A549 (cell line): ENCODE measurements at regions not wholly inside any gene's neighbourhood (a gene's known extent, or its start where the extent isn't known, plus 50 kb on each side); places are given as distances from the start of the nearest gene placed in this dataset.

ENCODE experiments used
- BHLHE40 ChIP-seq: IDR thresholded peaks from 2 replicates; pipeline ENCODE4 v1.6.1; 2012; ENCODE audit warnings: low read depth, low read length, inconsistent platforms
- CEBPB ChIP-seq, 2 experiments: fragments of >200 bp in 1 of 2; sonication (Bioruptor Twin) in 1 of 2; formaldehyde crosslinking in 1 of 2; IDR thresholded peaks; 2 replicates each; pipeline ENCODE4 v1.6.1; 2012 to 2016
- CHD4 ChIP-seq: fragments of 200-600 bp; sonication (generic); IDR thresholded peaks from 2 replicates; pipeline ENCODE4 v1.6.1; 2016; ENCODE audit warnings: antibody characterized with exemption, mild to moderate bottlenecking, borderline replicate concordance
- MAX ChIP-seq: IDR thresholded peaks from 2 replicates; pipeline ENCODE4 v1.6.1; 2012
- NPAS2 ChIP-seq: fragments of 250-450 bp; sonication (Bioruptor Pico); IDR thresholded peaks from 2 replicates; pipeline ENCODE4 v1.8.0; 2022; ENCODE audit warnings: mild to moderate bottlenecking, moderate library complexity, borderline replicate concordance
- PHF8 ChIP-seq: fragments of 200-600 bp; sonication (generic); IDR thresholded peaks from 2 replicates; pipeline ENCODE4 v1.6.1; 2016; ENCODE audit warnings: low read depth, mild to moderate bottlenecking, antibody characterized with exemption, moderate library complexity, borderline replicate concordance
- POLR2A ChIP-seq: IDR thresholded peaks from 2 replicates; pipeline ENCODE4 v1.6.1; 2012; ENCODE audit warnings: mild to moderate bottlenecking, low read length
- REST ChIP-seq: fragments of 200-600 bp; sonication (generic); IDR thresholded peaks from 2 replicates; pipeline ENCODE4 v1.6.1; 2016; ENCODE audit warnings: antibody characterized with exemption, mild to moderate bottlenecking, moderate library complexity
- SMC3 ChIP-seq: fragments of >200 bp; sonication (Bioruptor Twin); formaldehyde crosslinking; IDR thresholded peaks from 3 replicates; pipeline ENCODE4 v1.6.1; 2018; ENCODE audit warnings: inconsistent platforms
- ZC3H11A ChIP-seq: fragments of 450-650 bp; IDR thresholded peaks from 2 replicates; pipeline ENCODE4 v1.6.1; 2014; ENCODE audit warnings: antibody characterized with exemption, mild to moderate bottlenecking
- TF ChIP-seq, protein P1 (sequence below): fragments of >200 bp; sonication (Bioruptor Twin); formaldehyde crosslinking; IDR thresholded peaks from 3 replicates; pipeline ENCODE4 v1.5.1; 2016

DNA sequence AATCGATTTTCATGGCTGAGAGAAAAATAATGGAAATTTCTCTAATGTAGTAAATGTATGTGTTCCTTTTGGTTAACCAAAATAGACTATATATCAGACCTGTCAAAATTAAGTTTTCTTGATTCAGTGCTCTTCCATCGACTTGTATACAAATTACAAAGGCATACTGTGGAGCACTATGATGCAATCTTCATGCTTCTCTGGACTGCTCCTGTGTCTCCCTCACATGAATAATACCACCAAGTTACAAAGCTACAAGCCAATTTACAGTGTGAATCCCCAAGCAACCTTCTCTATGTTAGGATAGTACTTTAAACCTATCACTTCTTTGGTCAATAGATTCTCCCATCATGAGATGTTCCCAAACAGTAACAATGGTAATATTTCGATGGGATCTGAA lies 577.9 kb downstream of the PPARGC1A start:
- TF ChIP-seq, protein P1, sequence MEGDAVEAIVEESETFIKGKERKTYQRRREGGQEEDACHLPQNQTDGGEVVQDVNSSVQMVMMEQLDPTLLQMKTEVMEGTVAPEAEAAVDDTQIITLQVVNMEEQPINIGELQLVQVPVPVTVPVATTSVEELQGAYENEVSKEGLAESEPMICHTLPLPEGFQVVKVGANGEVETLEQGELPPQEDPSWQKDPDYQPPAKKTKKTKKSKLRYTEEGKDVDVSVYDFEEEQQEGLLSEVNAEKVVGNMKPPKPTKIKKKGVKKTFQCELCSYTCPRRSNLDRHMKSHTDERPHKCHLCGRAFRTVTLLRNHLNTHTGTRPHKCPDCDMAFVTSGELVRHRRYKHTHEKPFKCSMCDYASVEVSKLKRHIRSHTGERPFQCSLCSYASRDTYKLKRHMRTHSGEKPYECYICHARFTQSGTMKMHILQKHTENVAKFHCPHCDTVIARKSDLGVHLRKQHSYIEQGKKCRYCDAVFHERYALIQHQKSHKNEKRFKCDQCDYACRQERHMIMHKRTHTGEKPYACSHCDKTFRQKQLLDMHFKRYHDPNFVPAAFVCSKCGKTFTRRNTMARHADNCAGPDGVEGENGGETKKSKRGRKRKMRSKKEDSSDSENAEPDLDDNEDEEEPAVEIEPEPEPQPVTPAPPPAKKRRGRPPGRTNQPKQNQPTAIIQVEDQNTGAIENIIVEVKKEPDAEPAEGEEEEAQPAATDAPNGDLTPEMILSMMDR = no peak
- TF ChIP-seq BHLHE40 = no peak
- TF ChIP-seq PHF8 = no peak
- no peak for TF ChIP-seq POLR2A
- TF ChIP-seq ZC3H11A = no peak
- TF ChIP-seq NPAS2 = no peak
- TF ChIP-seq CEBPB (IDR thresholded peaks at IDR 0.05) = no peak
- no peak for TF ChIP-seq CHD4
- no peak for TF ChIP-seq MAX
- TF ChIP-seq REST = no peak
- TF ChIP-seq SMC3 = no peak
